Vagina (tissue), 2 donors: ENCODE measurements at regions not wholly inside any gene's neighbourhood (a gene's known extent, or its start where the extent isn't known, plus 50 kb on each side); places are given as distances from the start of the nearest gene placed in this dataset.

Experiments used
- DNase-seq, 2 donors: peaks; one replicate each; pipeline ENCODE4 v3.0.0-alpha.2; 2017; ENCODE audit errors: extremely low spot score in 2 of 2
- H3K27ac ChIP-seq: fragments of 200-600 bp; sonication (generic); one replicate; pipeline ENCODE4 v1.5.1; 2019
- H3K27me3 ChIP-seq: fragments of 200-600 bp; sonication (generic); one replicate; pipeline ENCODE4 v1.5.1; 2019
- H3K36me3 ChIP-seq, 2 donors: fragments of 200-600 bp; sonication (generic); one replicate each; pipeline ENCODE4 v1.5.1; 2017 to 2019
- H3K4me1 ChIP-seq: fragments of 200-600 bp; sonication (generic); one replicate; pipeline ENCODE4 v1.5.1; 2019
- H3K4me3 ChIP-seq, 2 donors: fragments of 200-600 bp; sonication (generic); 1 replicate in 1 of 2; 2 replicates in 1 of 2; pipeline ENCODE4 v1.5.1; 2016 to 2019
- H3K9me3 ChIP-seq: fragments of 200-600 bp; sonication (generic); one replicate; pipeline ENCODE4 v1.5.1; 2019
- CTCF ChIP-seq, 3 experiments: fragments of 450-650 bp in 2 of 3; fragments of 200-600 bp in 1 of 3; sonication (generic) in 1 of 3; IDR thresholded peaks; one replicate each; pipeline ENCODE4 v1.5.1; 2017 to 2019; ENCODE audit warnings: antibody characterized with exemption in 3 of 3, mild to moderate bottlenecking in 2 of 3, moderate library complexity in 2 of 3
- POLR2A ChIP-seq, 2 donors: fragments of 450-650 bp; IDR thresholded peaks; one replicate each; pipeline ENCODE4 v1.6.1; 2017; ENCODE audit warnings: antibody characterized with exemption in 2 of 2, mild to moderate bottlenecking in 2 of 2, moderate library complexity in 2 of 2
- POLR2AphosphoS5 ChIP-seq, 2 donors: sonication (generic); formaldehyde crosslinking; IDR thresholded peaks; one replicate each; pipeline ENCODE4 v1.9.0; 2017; ENCODE audit warnings: antibody characterized with exemption in 2 of 2, mild to moderate bottlenecking in 2 of 2, low read depth in 1 of 2; ENCODE audit not compliant: insufficient read depth in 1 of 2
- intact Hi-C: fragments of 100-400 bp; cut with DNase I; formaldehyde crosslinking; loops from one replicate; pipeline ENCODE4 v1.15.1; 2023

- no peak for DNase-seq
- H3K27ac ChIP-seq = no peak overlapping the region
- no peaks in the 10 kb centered on the region for H3K36me3 ChIP-seq
- no peak overlapping the region for H3K4me3 ChIP-seq
- H3K4me1 ChIP-seq = no peaks in the 10 kb centered on the region
- H3K9me3 ChIP-seq = no peaks in the 10 kb centered on the region
- intact Hi-C loops = no loop called here
- H3K27me3 ChIP-seq = no peaks in the 10 kb centered on the region
- TF ChIP-seq POLR2A (IDR thresholded peaks at IDR 0.05) = no peak
- no peak for TF ChIP-seq POLR2AphosphoS5 (IDR thresholded peaks at IDR 0.05; ENCODE audit: insufficient read depth in 1 of 2, low read depth in 1 of 2)
- TF ChIP-seq CTCF (IDR thresholded peaks at IDR 0.05) = no peak
Measured at GRCh38 chr10:117945651-117946050, 101.1 kb downstream of the RAB11FIP2 start.

GRCh38 chr10:117946525-117947070 is 100.1 kb downstream of the RAB11FIP2 start:
- DNase-seq = no peak
- intact Hi-C loops = no loop called here
- H3K36me3 ChIP-seq = no peaks in the 10 kb centered on the region
- no peak overlapping the region for H3K4me3 ChIP-seq
- H3K4me1 ChIP-seq = no peaks in the 10 kb centered on the region
- TF ChIP-seq CTCF (IDR thresholded peaks at IDR 0.05) (no peak), POLR2A (IDR thresholded peaks at IDR 0.05) (no peak), POLR2AphosphoS5 (IDR thresholded peaks at IDR 0.05; ENCODE audit: insufficient read depth in 1 of 2, low read depth in 1 of 2) (no peak)
- no peaks in the 10 kb centered on the region for H3K27me3 ChIP-seq
- no peak overlapping the region for H3K27ac ChIP-seq
- no peaks in the 10 kb centered on the region for H3K9me3 ChIP-seq

- TF ChIP-seq POLR2A (IDR thresholded peaks at IDR 0.05) (no peak), POLR2AphosphoS5 (IDR thresholded peaks at IDR 0.05; ENCODE audit: insufficient read depth in 1 of 2, low read depth in 1 of 2) (no peak), CTCF (IDR thresholded peaks at IDR 0.05) (no peak)
- Histone ChIP-seq H3K36me3 (no peaks in the 10 kb centered on the region), H3K4me3 (no peak overlapping the region), H3K4me1 (no peaks in the 10 kb centered on the region), H3K9me3 (no peaks in the 10 kb centered on the region), H3K27me3 (no peaks in the 10 kb centered on the region), H3K27ac (no peak overlapping the region)
- intact Hi-C loops = no loop called here
- DNase-seq = no peak
Measured at GRCh38 chr10:117948493-117948892, 98.2 kb downstream of the RAB11FIP2 start.

GRCh38 chr10:117950408-117950807 is 96.3 kb downstream of the RAB11FIP2 start:
- TF ChIP-seq CTCF (IDR thresholded peaks at IDR 0.05) (no peak), POLR2AphosphoS5 (IDR thresholded peaks at IDR 0.05; ENCODE audit: insufficient read depth in 1 of 2, low read depth in 1 of 2) (no peak), POLR2A (IDR thresholded peaks at IDR 0.05) (no peak)
- no peak for DNase-seq
- Histone ChIP-seq H3K27me3 (no peaks in the 10 kb centered on the region), H3K4me1 (no peaks in the 10 kb centered on the region), H3K27ac (no peak overlapping the region), H3K9me3 (no peaks in the 10 kb centered on the region), H3K4me3 (no peak overlapping the region), H3K36me3 (no peaks in the 10 kb centered on the region)
- intact Hi-C loops = no loop called here
